Stimulated activated CD8-positive, alpha-beta memory T cell treated with anti-CD3 and anti-CD28 coated beads, Interleukin-4, amount 100 ng/mL, for 24 hours (primary cell): ENCODE measurements at regions not wholly inside any gene's neighbourhood (a gene's known extent, or its start where the extent isn't known, plus 50 kb on each side); places are given as distances from the start of the nearest gene placed in this dataset.

Source experiments
- DNase-seq: peaks from one replicate; pipeline ENCODE4 v3.0.0-alpha.2; 2020; ENCODE audit warnings: low read depth

DNA sequence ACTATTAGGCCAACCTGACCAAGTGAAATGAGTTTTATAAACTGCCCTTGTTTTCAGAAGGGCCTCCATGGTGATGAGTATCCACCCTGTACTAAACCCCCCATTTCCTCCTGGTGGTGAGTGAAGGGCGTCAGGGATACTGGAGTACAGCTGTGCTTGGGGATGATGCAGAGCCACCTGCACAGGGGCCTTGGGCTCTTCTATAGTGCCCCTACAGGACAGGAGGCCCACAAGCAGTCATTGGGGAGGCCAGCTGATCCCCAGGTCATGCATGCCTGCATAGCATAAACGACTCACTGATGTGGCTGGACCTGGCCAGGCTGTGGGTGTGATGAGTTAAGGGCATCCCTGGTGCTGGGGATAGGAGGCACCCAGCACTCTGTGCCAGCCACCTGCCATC, 114.1 kb upstream of the CELF2 start:
- no peak for DNase-seq

GRCh38 chr10:10910634-10911033, 107.0 kb upstream of the CELF2 start:
- DNase-seq: no peak

GRCh38 chr10:10911035-10911434, 106.6 kb upstream of the CELF2 start:
- no peak for DNase-seq

DNA sequence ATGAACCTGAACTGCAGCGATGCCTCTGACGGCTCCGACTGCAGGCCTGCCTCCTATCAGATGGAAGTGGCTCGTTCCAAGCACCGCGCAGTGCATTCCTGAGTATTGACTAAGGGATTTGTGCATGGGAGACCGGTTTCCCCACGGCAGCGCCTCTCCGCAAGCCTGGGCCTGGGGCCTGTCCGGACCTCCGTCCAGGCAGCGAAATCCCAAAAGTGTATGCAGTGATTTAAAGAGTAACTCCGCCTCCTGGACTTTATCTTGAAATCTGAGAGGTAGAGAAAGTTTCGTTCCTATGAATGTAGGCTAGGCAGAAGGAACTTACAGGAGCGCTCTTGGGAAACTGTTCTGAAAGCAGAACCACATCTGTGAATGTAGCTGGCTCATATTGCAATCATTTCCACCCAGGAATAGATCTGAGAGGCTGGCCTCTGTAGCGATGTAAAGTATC, 106.2 kb upstream of the CELF2 start:
- DNase-seq: no peak

- no peak for DNase-seq
Observed at GRCh38 chr10:10914144-10914543, 103.5 kb upstream of the CELF2 start.

- DNase-seq: no peak
Observed at GRCh38 chr10:10915215-10915614, 102.5 kb upstream of the CELF2 start.

- DNase-seq: no peak
Observed at GRCh38 chr10:10917031-10917430, 100.6 kb upstream of the CELF2 start.

- DNase-seq: no peak
Observed at GRCh38 chr10:10919976-10920375, 97.7 kb upstream of the CELF2 start.

GRCh38 chr10:10921826-10922461, 95.7 kb upstream of the CELF2 start:
- no peak for DNase-seq

DNA sequence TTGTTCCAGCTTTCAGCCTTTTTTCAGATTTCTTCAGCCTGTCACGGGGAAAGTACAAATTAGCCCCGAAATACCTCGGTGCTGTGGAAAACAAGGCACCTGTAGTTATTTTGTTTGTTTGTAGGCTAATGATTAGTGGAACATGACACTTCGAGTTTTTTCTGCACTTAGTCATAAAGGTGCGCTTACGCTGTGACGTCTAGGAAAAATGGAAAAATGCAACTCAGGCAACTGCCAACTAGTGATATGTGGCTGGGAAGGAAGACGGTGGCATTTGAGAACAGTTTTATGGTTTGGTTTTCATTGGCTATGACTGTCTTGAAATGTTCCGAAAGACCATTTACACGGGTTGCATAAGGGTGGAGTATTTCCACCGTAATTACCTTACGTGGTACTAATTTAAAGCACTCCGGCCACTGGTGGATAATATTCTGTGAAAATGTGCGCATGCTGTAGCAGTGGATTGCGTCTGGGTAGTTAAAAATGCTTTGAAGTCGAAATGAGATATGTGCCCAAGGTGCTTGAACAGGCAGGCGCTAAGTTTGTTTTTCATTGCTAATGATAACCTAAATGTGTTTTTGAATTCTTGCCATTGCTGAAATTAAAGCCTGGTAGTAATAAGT, 94.5 kb upstream of the CELF2 start:
- DNase-seq: no peak

GRCh38 chr10:10925667-10926066, 92.0 kb upstream of the CELF2 start:
- no peak for DNase-seq

DNA sequence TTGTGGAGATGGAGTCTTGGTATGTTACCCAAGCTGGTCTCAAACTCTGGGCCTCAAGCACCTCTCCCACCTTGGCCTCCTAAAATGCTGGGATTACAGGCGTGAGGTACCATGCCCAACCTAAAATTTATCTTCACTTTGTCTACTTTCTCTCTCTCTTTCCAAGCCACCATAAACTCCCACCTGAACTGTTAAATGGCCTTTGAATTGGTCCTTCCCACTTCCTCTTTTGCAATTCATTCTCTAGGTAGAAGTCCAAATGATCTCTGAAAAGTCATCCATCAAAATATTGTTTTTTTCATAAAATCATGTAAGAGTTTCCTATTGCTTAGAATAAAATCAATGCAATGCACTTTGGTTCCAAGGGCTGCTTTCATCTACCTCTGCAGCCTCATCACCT, 90.1 kb upstream of the CELF2 start:
- no peak for DNase-seq

- DNase-seq: no peak
Observed at GRCh38 chr10:10930979-10931743, 86.5 kb upstream of the CELF2 start.

DNA sequence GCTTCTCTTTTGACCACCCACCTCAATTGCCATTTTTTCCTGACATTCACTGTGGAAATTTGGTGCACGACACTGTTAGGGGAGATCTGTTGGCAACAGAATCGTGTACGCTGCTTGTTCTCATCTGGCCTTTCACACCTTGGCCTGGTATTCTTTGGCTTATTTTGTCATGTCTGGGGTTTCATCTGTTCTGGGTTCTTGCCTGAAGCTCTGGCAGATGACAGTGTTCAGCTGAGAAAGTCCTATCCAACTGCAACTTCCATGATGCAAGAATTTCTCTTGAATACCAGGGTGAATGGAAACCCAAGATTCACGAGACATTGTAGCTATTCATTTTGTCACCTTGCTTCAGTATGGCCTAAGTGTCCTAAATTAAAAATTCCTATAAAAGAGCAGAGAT, 82.6 kb upstream of the CELF2 start:
- DNase-seq: no peak

DNA sequence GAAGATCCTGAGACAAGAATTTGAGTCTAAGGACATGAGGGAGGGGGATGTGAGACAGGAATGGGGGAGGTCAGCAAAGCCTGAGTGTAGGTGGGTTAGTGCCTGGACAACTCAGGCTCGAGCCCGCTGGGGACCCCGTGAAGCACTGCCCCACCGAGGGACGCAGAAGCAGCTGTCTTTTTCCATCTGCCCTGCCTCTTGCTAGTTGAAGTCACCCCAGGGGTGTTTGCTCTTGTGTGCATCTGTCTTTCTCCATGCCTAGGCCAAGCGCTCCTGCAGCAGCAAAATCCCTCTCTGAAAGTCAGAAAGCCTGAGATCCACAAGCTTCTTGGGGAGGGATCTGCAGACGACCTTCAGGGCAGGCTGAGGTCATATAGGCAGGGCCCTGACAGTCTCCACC, 79.0 kb upstream of the CELF2 start:
- DNase-seq: no peak

DNA sequence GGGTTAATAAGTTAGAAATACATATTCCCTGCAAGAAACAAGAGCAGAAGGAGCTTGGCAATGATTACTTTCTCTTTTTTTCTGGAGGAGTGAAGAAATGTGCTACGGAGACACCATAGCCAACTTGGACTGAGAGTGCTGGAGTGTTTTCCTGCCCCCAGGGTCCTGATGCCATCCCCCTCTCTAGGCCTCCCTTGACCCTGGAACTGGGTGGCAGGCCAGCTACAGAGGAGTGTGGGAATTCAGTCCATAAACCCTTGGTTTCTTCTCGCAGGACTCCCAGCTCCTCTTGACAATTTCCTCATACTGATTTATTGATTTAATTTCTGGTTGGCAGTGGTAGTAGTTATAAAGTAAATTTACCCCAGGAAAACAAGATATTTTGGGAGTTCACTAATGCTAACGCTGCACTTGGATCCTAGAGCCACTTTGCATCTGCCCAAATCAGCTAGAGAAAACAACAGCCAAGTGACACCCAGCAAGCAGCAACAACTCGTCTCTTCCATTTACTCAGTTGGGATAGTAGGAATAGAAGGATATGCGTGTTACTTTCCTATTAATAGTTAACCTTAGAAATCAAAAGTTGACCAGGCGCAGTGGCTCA, 76.4 kb upstream of the CELF2 start:
- no peak for DNase-seq

- DNase-seq: no peak
Observed at GRCh38 chr10:10942441-10942840, 75.2 kb upstream of the CELF2 start.

GRCh38 chr10:10946081-10946480, 71.6 kb upstream of the CELF2 start:
- no peak for DNase-seq

DNA sequence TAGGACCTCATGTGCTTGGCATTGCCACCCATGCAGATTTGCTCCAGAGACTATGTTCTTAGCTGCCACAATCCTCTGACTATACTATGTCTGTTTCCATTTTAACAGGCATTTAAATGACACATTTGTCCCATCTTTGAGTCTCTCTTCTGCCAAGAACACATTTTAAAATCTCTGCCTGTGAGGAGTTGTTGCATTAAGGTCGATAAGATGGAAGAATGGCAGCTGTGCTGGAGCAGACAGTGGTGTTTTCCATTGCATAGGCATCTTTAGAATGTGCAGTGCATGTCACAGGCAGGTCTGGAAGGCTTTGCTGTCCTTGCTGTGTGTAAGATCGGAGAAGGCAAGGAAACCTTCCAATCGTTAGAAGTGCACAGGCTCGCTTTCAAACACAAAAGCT, 70.9 kb upstream of the CELF2 start:
- no peak for DNase-seq

DNA sequence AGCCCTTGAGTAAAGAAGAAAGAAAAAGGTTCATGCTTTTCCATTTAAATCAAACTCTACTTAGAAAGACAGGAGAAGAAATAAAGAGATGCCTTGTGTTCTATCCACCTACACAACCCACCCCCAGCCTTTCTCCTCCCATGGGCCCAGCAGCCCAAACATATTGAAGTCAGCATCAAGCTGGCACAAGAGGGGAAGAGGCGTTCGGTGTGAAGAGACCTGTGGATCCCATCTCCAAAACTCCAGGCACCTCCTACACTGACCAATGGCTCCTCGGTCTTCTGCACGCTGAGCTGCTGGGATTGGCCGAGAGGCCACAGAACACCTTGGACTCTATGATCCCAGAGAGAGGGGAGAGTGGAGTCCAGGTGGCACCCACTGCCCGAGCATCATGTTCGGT, 66.0 kb upstream of the CELF2 start:
- no peak for DNase-seq

GRCh38 chr10:10952800-10953199, 64.9 kb upstream of the CELF2 start:
- no peak for DNase-seq

- DNase-seq: no peak
Observed at GRCh38 chr10:10956681-10957542, 60.8 kb upstream of the CELF2 start.
